ENCODE measurements at regions not wholly inside any gene's neighbourhood (a gene's known extent, or its start where the extent isn't known, plus 50 kb on each side); places are given as distances from the start of the nearest gene placed in this dataset.
"Not testable (repeated sequence)": the region's sequence is repeated elsewhere in the genome, so short reads cannot be mapped to it uniquely, and the experiment has no call there.

DNA sequence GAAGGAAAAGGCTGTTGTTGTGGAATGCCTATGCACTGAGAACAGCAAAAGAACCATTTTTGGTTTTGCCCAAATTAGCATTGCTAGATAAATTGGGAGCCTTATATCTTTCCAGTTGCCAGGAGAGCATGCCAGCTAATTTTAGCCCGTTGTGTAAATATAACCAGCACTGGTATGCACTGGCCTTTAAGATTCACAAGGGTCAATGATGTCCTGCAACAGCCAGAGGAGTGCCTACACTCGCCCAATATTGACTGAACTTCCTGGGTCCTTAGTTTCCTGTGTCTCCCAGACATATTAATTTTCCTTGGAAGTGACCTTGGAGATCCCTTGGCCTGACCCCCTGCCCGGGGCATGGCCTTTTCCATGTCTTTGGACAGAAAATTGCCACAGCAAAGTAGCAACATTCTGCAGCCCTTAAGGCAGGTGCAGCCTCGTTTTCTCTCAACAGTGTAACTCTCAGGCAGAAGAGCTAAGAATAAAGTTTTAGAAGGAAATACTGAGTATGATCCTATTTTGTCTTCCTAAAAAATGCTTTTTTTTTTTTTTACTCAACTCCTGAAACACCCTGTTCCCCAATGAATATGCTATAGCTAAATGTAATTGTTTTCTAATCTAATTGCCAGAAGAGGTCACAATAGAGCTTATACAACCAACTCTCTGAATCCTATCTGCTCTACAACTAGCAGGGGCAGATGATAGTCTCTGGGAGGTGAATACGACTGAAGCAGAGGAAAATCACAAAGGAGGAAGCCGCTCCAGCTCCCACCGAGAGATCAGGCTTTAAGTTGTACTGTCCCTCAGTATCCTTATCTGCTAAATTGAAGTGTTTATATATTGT, 131.9 kb upstream of the PCGF5 start:
- peak; percentile 7 for DNase-seq (ENCODE audit: low spot score)

DNA sequence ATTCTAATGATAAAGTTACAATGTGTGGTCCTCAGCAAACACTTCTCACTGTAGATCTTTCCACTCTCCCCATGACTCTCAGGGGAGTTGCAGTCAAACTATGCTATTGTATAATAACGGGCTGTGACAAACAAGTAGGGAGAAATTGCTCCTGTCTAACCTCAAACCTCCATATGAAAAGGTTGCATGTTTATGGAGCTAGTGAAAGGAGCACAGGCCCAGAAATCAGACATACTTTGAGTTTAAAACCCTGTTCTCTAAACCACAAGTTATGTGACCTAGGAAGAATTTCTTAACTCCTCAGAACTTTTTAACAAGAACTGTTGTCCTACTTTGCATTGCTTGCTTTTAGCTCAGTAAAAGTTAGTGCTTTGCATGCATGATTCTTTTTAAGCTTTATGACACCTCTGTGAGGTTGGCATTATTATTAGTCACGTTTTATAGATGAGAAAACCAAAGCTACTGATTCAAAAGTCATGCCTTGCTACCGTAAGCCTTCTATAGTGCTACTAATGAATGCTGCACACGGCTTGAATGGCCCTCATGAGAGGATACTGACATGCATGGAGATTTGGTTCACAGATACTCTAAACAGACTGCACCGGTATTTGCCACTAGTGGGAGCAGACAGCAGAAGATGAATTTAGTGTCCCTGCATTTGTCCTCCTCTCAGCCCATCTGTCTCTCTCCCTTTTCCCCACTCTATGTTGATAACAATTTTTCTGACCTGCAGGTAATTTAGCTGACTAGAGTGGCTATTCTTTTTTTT, 129.5 kb upstream of the PCGF5 start:
- DNase-seq (ENCODE audit: low spot score), result no peak

DNA sequence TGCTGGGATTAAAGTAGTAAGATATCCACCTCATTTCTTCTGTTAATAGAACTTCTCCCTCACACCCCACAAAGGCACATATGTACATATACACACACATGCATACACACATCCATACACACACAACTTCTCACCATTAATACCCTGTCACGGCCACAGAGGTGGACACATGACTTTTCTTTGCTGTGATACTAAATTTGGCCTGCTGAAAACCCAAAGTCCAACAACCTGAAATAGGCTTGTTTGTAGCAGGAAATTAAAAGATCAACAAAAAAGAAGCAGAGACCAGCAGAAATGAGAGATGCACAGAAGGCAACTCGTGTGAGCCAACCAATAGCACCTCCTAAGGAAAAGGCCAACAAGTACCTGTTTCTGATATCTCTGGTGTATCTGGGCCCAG, 128.7 kb upstream of the PCGF5 start:
- no peak for DNase-seq (ENCODE audit: low spot score)

DNA sequence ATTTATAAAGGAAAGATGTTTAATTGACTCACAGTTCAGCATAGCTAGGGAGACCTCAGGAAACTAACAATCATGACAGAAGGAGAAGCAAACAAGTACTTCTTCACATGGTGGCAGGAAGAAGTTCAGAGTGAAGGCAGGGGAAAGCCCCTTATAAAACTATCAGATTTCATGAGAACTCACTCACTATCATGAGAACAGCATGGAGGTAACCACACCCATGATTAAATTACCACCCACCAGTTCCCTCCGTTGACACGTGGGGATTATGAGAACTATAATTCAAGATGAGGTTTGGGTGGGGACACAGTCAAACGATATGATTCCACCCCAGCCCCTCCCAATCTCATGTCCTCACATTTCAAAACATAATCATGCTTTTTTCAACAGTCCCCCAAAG, 124.2 kb upstream of the PCGF5 start:
- no peak for DNase-seq (ENCODE audit: low spot score)

DNA sequence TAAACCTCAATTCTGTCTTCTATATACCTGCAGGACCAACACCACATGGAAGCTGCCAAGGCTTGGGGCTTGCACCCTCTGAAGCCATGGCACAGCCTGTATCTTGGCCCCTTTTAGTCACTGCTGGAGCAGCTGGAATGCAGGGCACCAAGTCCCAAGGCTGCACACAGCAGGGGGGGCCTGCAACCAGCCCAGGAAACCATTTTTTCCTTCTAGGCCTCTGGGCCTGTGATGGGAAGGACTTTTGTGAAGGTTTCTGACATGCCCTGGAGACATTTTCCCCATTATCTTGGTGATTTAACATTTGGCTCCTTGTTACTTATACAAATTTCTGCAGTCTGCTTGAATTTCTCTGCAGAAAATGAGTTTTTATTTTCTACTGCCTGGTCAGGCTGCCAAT, 123.2 kb upstream of the PCGF5 start:
- DNase-seq (ENCODE audit: low spot score), result no peak

- not testable (repeated sequence) for DNase-seq (ENCODE audit: low spot score)
Measured at GRCh38 chr10:91098021-91098420, 122.4 kb upstream of the PCGF5 start.

GRCh38 chr10:91103384-91104192, 116.9 kb upstream of the PCGF5 start:
- no peak for DNase-seq (ENCODE audit: low spot score)

- DNase-seq (ENCODE audit: low spot score), result no peak
Measured at GRCh38 chr10:91104193-91105041, 116.0 kb upstream of the PCGF5 start.

DNA sequence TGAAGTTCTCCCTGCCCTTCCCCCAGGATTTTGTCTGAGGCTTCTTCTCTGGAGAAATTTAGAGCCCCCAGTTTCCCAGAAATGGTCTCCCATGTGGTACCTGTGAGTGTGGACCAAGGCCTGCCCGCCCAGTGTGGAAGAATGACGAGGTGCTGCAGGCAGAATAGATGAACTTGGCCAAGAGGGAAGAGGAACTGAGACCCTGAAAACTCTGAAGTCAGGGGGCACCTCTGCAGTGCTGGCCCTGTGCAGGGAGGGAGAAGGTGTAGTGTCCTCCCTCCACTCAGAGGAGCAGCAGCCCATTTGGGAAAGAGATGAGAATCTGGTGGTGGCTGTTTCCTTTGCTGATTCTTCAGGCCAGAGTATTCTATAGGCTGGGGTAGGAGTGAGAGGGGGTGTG, 115.2 kb upstream of the PCGF5 start:
- DNase-seq (ENCODE audit: low spot score), result no peak

DNA sequence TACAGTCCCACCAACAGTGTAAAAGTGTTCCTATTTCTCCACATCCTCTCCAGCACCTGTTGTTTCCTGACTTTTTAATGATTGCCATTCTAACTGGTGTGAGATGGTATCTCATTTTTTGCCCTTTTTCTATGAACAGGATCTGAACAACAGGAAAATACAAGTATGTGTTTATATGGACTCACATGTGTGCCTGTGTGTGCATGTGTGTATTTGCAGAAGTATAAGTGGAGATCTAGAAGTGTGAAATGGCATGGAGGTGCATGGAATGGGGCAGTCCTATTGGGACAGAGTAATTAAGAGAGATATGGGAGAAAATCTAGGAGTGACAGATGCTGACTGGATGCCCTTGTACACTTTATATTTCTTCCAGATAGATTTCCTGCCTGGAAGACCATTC, 111.6 kb upstream of the PCGF5 start:
- no peak for DNase-seq (ENCODE audit: low spot score)

DNA sequence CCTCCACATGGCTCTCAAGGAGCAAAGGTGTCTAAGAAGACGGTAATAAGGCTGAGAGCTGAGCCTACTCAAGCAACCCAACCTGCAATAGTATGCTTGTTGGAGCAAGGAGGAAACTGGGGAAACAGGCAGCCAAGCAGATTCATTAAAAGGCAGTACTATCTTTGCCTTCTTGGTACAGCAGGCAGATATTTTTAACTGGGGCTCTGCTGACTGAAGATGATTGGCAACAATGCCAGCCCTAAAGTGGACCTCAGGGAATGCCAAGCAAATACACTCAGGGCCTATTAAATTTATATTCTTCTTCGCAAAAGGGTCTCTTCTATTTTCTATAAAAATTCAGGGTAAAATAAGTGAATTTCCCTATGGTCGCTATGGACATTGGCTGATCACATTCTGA, 109.4 kb upstream of the PCGF5 start:
- no peak for DNase-seq (ENCODE audit: low spot score)

- no peak for DNase-seq (ENCODE audit: low spot score)
Measured at GRCh38 chr10:91115618-91116390, 104.7 kb upstream of the PCGF5 start.

- DNase-seq (ENCODE audit: low spot score), result no peak
Measured at GRCh38 chr10:91117505-91117904, 103.0 kb upstream of the PCGF5 start.

GRCh38 chr10:91120348-91120747, 100.1 kb upstream of the PCGF5 start:
- DNase-seq (ENCODE audit: low spot score), result no peak

- no peak for DNase-seq (ENCODE audit: low spot score)
Measured at GRCh38 chr10:91123261-91123660, 97.2 kb upstream of the PCGF5 start.

- no peak for DNase-seq (ENCODE audit: low spot score)
Measured at GRCh38 chr10:91124016-91124415, 96.4 kb upstream of the PCGF5 start.

DNA sequence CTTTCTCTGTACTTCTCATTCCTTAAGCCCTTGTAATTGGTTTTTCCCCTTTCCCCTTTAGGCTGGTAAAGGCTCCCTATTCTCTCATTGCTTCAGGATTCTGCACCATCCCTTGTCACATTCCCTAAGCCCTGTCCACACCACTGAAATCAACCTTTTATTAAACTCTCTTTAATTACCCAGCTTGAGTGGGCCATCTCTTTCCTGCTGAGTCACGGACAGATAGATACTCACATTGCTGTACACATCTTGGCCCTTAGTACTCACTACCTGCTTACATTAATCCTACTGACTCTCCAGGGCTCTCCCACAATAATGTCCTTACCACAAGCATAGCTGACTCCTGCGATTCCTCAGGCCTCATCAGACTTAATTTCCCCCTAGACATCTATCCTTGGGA, 94.0 kb upstream of the PCGF5 start:
- no peak for DNase-seq (ENCODE audit: low spot score)

GRCh38 chr10:91127341-91128082, 93.0 kb upstream of the PCGF5 start:
- no peak for DNase-seq (ENCODE audit: low spot score)

GRCh38 chr10:91135113-91135512, 85.3 kb upstream of the PCGF5 start:
- no peak for DNase-seq (ENCODE audit: low spot score)

- no peak for DNase-seq (ENCODE audit: low spot score)
Measured at GRCh38 chr10:91137011-91137643, 83.3 kb upstream of the PCGF5 start.

Measured in CD4-positive, alpha-beta T cell treated with Interleukin-6 at 100 ng/mL for 8 hours (primary cell).